ENCODE measurements at regions not wholly inside any gene's neighbourhood (a gene's known extent, or its start where the extent isn't known, plus 50 kb on each side); places are given as distances from the start of the nearest gene placed in this dataset.

DNA sequence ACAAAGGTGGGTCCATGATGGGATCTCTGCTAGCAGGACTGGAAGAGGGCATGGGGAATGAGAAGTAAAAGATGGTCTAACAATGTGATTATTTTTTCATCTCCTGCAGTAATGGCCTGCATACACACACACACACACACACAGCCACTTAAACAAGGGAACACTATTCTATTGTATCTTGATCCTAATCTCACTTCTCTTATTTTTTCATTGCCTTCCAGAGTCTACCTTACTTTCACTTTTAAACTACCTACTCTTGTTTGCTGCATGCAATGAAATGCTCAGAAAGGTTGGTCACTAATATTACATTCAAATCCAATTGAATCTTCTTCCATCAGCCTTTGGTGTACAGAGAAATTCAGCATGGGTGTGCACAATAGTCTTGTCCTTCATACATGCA is 853.8 kb downstream of the IGSF11 start:
- no peak for TF ChIP-seq CTCF (IDR thresholded peaks at IDR 0.05)
- no peak for TF ChIP-seq POLR2A (IDR thresholded peaks at IDR 0.05)
- no peak for DNase-seq (ENCODE audit: low spot score in 2 of 2)
- intact Hi-C loops (cut with DNase I; ENCODE audit: low total_unique reads): no loop called here
- no peak overlapping the region for H3K4me3 ChIP-seq (ENCODE audit: low read depth, poor library complexity, severe bottlenecking)

DNA sequence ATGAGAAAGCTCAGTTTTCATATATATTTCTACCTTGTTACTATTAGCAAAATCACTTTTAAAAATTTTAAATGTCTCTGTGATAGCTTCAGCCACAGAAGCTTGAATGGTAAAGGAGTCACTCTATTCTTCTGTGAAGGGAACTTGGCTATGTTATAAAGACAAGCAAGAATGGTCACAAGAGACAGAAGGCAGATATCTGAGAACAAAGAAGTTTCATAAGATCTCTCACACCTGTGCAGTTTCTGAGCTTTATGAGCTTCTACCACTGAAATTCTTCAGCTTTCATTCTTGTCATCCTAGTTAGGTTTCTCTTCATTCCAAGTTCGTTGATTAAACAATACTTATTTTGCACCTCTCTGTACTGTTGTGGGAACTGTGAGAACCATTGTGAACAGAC is 853.4 kb downstream of the IGSF11 start:
- no peak for DNase-seq (ENCODE audit: low spot score in 2 of 2)
- 36 to 53% methylated on average over 1 of the region's 1 CpG for WGBS, 2 donors
- intact Hi-C loops (cut with DNase I; ENCODE audit: low total_unique reads): no loop called here
- no peak overlapping the region for H3K4me3 ChIP-seq (ENCODE audit: low read depth, poor library complexity, severe bottlenecking)
- no peak for TF ChIP-seq CTCF (IDR thresholded peaks at IDR 0.05)
- no peak for TF ChIP-seq POLR2A (IDR thresholded peaks at IDR 0.05)

DNA sequence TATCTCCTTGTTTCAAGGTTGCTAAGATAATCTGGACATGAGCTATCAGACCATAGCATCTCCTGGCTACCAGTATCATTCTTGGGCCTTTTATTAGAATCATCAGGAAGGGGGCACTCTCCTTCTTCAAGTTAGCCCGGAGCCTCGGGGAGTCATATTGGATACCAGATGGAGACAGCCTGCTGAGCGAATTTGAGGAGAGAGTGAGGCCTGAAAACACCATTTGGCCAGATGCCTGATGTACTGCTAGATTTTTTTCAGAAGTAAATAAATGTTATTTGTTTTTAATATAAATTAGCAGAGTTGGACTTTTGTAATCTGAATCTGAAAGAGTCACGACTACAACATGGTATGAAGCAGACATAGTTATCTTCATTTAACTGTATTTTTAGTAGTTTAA is 848.6 kb downstream of the IGSF11 start:
- no peak for TF ChIP-seq POLR2A (IDR thresholded peaks at IDR 0.05)
- 56 to 67% methylated on average over 4 of the region's 4 CpGs for WGBS, 2 donors
- no peak overlapping the region for H3K4me3 ChIP-seq (ENCODE audit: low read depth, poor library complexity, severe bottlenecking)
- DNase-seq (ENCODE audit: low spot score in 2 of 2): no peak
- intact Hi-C loops (cut with DNase I; ENCODE audit: low total_unique reads): no loop called here

DNA sequence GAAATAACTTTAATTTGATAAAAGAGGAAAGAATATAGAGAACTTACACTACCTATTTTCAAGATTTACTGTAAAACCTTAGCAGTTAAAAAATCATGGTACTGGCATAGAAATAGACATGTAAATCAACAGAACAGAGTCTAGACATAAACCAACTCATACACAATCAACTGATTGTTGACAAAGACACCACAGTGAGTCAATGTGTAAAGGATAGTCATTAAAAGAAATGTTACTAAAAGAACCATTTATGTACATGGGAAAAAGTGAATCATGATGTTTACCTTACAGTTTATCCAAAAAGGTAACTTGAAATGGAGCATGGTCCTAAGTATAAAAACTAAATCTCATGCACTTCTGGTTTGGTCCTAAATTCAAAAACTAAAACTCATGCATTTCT is 847.4 kb downstream of the IGSF11 start:
- intact Hi-C loops (cut with DNase I; ENCODE audit: low total_unique reads): no loop called here
- TF ChIP-seq POLR2A (IDR thresholded peaks at IDR 0.05) (no peak), CTCF (IDR thresholded peaks at IDR 0.05) (no peak)
- H3K4me3 ChIP-seq (ENCODE audit: low read depth, poor library complexity, severe bottlenecking): no peak overlapping the region
- DNase-seq (ENCODE audit: low spot score in 2 of 2): no peak

DNA sequence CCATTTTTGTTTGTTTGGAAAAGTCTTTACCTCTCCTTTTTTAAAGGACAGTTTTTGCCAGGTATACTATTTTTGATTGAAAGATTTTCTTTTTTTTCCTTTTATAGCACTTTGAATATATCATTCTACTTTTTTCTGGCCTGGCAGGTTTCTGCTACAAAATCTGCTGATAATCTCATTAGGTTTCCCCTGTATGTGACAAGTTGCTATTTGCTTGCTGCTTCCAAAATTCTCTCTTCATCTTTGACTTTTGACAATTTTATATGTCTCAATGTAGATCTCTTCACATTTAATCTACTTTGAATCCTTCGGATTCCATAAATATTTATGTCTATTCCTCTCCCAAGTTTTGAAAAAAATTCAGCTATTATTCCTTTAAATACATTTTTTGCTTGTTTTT is 838.5 kb downstream of the IGSF11 start:
- intact Hi-C loops (cut with DNase I; ENCODE audit: low total_unique reads): no loop called here
- no peak for DNase-seq (ENCODE audit: low spot score in 2 of 2)
- H3K4me3 ChIP-seq (ENCODE audit: low read depth, poor library complexity, severe bottlenecking): no peak overlapping the region
- WGBS, 2 donors: 69 to 77% methylated on average over 1 of the region's 1 CpG
- TF ChIP-seq CTCF (IDR thresholded peaks at IDR 0.05): no peak
- no peak for TF ChIP-seq POLR2A (IDR thresholded peaks at IDR 0.05)

DNA sequence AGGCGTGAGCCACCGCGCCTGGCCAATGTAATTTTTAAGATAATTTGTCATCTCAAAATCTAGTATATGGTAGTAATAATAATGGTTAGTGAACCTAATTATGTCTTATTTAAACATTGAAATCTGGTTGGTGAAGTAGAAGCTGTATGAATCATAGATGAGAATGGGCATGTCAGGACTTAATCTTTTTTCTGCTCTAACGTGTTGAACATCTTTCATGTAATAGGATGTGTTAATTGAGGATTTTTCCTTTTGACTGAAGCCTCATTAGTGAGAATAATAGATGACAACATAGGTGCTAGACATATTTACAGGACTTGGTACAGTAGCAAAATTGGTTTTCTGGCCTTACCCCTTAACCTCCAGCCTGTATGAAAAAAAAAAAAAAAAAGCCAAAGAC is 835.6 kb downstream of the IGSF11 start:
- TF ChIP-seq CTCF (IDR thresholded peaks at IDR 0.05): no peak
- TF ChIP-seq POLR2A (IDR thresholded peaks at IDR 0.05): no peak
- no peak overlapping the region for H3K4me3 ChIP-seq (ENCODE audit: low read depth, poor library complexity, severe bottlenecking)
- WGBS, 2 donors: 80 to 86% methylated on average over 4 of the region's 4 CpGs
- intact Hi-C loops (cut with DNase I; ENCODE audit: low total_unique reads): no loop called here
- no peak for DNase-seq (ENCODE audit: low spot score in 2 of 2)

All from lower leg skin (tissue), 4 donors.